Trophoblast cell (in vitro differentiated cells and primary cell): ENCODE measurements at regions not wholly inside any gene's neighbourhood (a gene's known extent, or its start where the extent isn't known, plus 50 kb on each side); places are given as distances from the start of the nearest gene placed in this dataset.
"Not testable (repeated sequence)": the region's sequence is repeated elsewhere in the genome, so short reads cannot be mapped to it uniquely, and the experiment has no call there.

ENCODE experiments used
- DNase-seq, 2 donors: peaks; one replicate each; pipeline ENCODE4 v3.0.0-alpha.2; 2016
- H2AFZ ChIP-seq: 2 replicates; pipeline ENCODE4 v1.6.1; 2013; ENCODE audit warnings: low read length, moderate library complexity, mild to moderate bottlenecking; ENCODE audit not compliant: insufficient read depth, poor library complexity
- H2AK5ac ChIP-seq: 2 replicates; pipeline ENCODE4 v1.6.1; 2013; ENCODE audit warnings: mild to moderate bottlenecking, low read length
- H2BK120ac ChIP-seq: 2 replicates; pipeline ENCODE4 v1.6.1; 2013; ENCODE audit warnings: low read length, mild to moderate bottlenecking, moderate library complexity; ENCODE audit not compliant: insufficient read depth, poor library complexity
- H2BK12ac ChIP-seq: 2 replicates; pipeline ENCODE4 v1.6.1; 2013; ENCODE audit warnings: mild to moderate bottlenecking, low read length, moderate library complexity
- H2BK5ac ChIP-seq: 2 replicates; pipeline ENCODE4 v1.6.1; 2013; ENCODE audit warnings: low read length, low read depth, moderate library complexity, mild to moderate bottlenecking; ENCODE audit not compliant: poor library complexity
- H3K14ac ChIP-seq: 2 replicates; pipeline ENCODE4 v1.6.1; 2013; ENCODE audit warnings: mild to moderate bottlenecking, low read length
- H3K18ac ChIP-seq: 2 replicates; pipeline ENCODE4 v1.6.1; 2013; ENCODE audit warnings: mild to moderate bottlenecking, low read length
- H3K23ac ChIP-seq: 2 replicates; pipeline ENCODE4 v1.6.1; 2013; ENCODE audit warnings: low read length
- H3K27ac ChIP-seq: 2 replicates; pipeline ENCODE4 v1.5.1; 2013; ENCODE audit warnings: low read depth, mild to moderate bottlenecking, inconsistent platforms, low read length, moderate library complexity
- H3K27me3 ChIP-seq: 2 replicates; pipeline ENCODE4 v1.6.1; 2013; ENCODE audit warnings: inconsistent platforms, mild to moderate bottlenecking, low read length, moderate library complexity; ENCODE audit not compliant: insufficient read depth
- H3K36me3 ChIP-seq, 2 experiments: 1 replicate in 1 of 2; 2 replicates in 1 of 2; pipeline ENCODE4 v1.6.1; 2013; ENCODE audit warnings: low read length in 2 of 2, mild to moderate bottlenecking in 2 of 2, moderate library complexity in 1 of 2; ENCODE audit not compliant: insufficient read depth in 2 of 2, control insufficient read depth in 1 of 2
- H3K4ac ChIP-seq: 2 replicates; pipeline ENCODE4 v1.6.1; 2013; ENCODE audit warnings: low read depth, mild to moderate bottlenecking, low read length, moderate library complexity
- H3K4me1 ChIP-seq, 2 experiments: 1 replicate in 1 of 2; 2 replicates in 1 of 2; pipeline ENCODE4 v1.6.1; 2013; ENCODE audit warnings: low read length in 2 of 2, mild to moderate bottlenecking in 2 of 2, moderate library complexity in 1 of 2; ENCODE audit not compliant: insufficient read depth in 2 of 2, control insufficient read depth in 1 of 2
- H3K4me2 ChIP-seq: 2 replicates; pipeline ENCODE4 v1.6.1; 2013; ENCODE audit warnings: inconsistent platforms, mild to moderate bottlenecking, low read length, moderate library complexity
- H3K4me3 ChIP-seq: 2 replicates; pipeline ENCODE4 v1.5.1; 2013; ENCODE audit warnings: mild to moderate bottlenecking, low read depth, low read length, inconsistent platforms
- H3K79me1 ChIP-seq: one replicate; pipeline ENCODE4 v1.6.1; 2013; ENCODE audit warnings: low read length
- H3K79me2 ChIP-seq: 2 replicates; pipeline ENCODE4 v1.6.1; 2013; ENCODE audit warnings: low read length, mild to moderate bottlenecking; ENCODE audit not compliant: control insufficient read depth, insufficient read depth, poor library complexity
- H3K9ac ChIP-seq: 2 replicates; pipeline ENCODE4 v1.6.1; 2013; ENCODE audit warnings: mild to moderate bottlenecking, low read length
- H3K9me3 ChIP-seq: 2 replicates; pipeline ENCODE4 v1.6.1; 2013; ENCODE audit warnings: low read depth, mild to moderate bottlenecking, control low read depth, inconsistent platforms, low read length; ENCODE audit not compliant: insufficient read depth
- H4K12ac ChIP-seq: 2 replicates; pipeline ENCODE4 v1.6.1; 2013; ENCODE audit warnings: low read depth, mild to moderate bottlenecking, low read length, moderate library complexity
- H4K8ac ChIP-seq: 2 replicates; pipeline ENCODE4 v1.6.1; 2013; ENCODE audit warnings: low read depth, mild to moderate bottlenecking, low read length, moderate library complexity
- H4K91ac ChIP-seq: one replicate; pipeline ENCODE4 v1.6.1; 2013; ENCODE audit warnings: low read depth, mild to moderate bottlenecking, low read length, moderate library complexity
- WGBS: extraction: QIAGEN DNeasy Blood & Tissue Kit; methylation state at CpG from one replicate; pipeline ENCODE4 v1.1.7; 2013; ENCODE audit warnings: missing lambda C conversion rate; ENCODE audit not compliant: insufficient read length, insufficient coverage; ENCODE audit errors: extremely low coverage; 5-methylcytosine and 5-hydroxymethylcytosine counted together

GRCh38 chr2:140086964-140087363 is 1306.8 kb upstream of the NXPH2 start:
- no peak overlapping the region for H4K8ac ChIP-seq
- no peak overlapping the region for H3K27ac ChIP-seq
- no peak overlapping the region for H3K23ac ChIP-seq
- no peak overlapping the region for H2AFZ ChIP-seq
- no peak overlapping the region for H3K4me3 ChIP-seq
- no peak for DNase-seq
- no peaks in the 10 kb centered on the region for H3K4me1 ChIP-seq
- no peaks in the 10 kb centered on the region for H3K36me3 ChIP-seq
- WGBS = no CpG with 5 or more reads among the region's 1 CpG
- H3K27me3 ChIP-seq = no peaks in the 10 kb centered on the region
- H2AK5ac ChIP-seq = no peak overlapping the region
- H2BK12ac ChIP-seq = no peak overlapping the region
- no peak overlapping the region for H2BK120ac ChIP-seq
- no peak overlapping the region for H3K9ac ChIP-seq
- no peak overlapping the region for H3K4ac ChIP-seq
- no peaks in the 10 kb centered on the region for H3K79me2 ChIP-seq
- H3K9me3 ChIP-seq = no peaks in the 10 kb centered on the region
- no peaks in the 10 kb centered on the region for H3K79me1 ChIP-seq
- H4K91ac ChIP-seq = no peak overlapping the region
- no peak overlapping the region for H2BK5ac ChIP-seq
- H4K12ac ChIP-seq = no peak overlapping the region
- no peak overlapping the region for H3K4me2 ChIP-seq
- no peak overlapping the region for H3K14ac ChIP-seq
- H3K18ac ChIP-seq = no peak overlapping the region

GRCh38 chr2:140085674-140086073 is 1305.5 kb upstream of the NXPH2 start:
- Histone ChIP-seq H4K8ac (no peak overlapping the region), H3K4me1 (no peaks in the 10 kb centered on the region), H3K36me3 (no peaks in the 10 kb centered on the region), H2BK5ac (no peak overlapping the region), H2BK120ac (no peak overlapping the region), H3K4me3 (no peak overlapping the region), H3K18ac (no peak overlapping the region), H3K79me1 (no peaks in the 10 kb centered on the region), H3K79me2 (no peaks in the 10 kb centered on the region), H4K12ac (no peak overlapping the region), H3K9ac (no peak overlapping the region), H4K91ac (no peak overlapping the region), H2AK5ac (no peak overlapping the region), H2BK12ac (no peak overlapping the region), H2AFZ (no peak overlapping the region), H3K27me3 (no peaks in the 10 kb centered on the region), H3K23ac (no peak overlapping the region), H3K4ac (no peak overlapping the region), H3K27ac (no peak overlapping the region), H3K9me3 (no peaks in the 10 kb centered on the region), H3K14ac (no peak overlapping the region), H3K4me2 (no peak overlapping the region)
- DNase-seq = no peak

- H3K4me2 ChIP-seq = no peak overlapping the region
Measured at GRCh38 chr2:140079038-140079437, 1298.8 kb upstream of the NXPH2 start.

GRCh38 chr2:140076164-140076563 is 1296.0 kb upstream of the NXPH2 start:
- no peak overlapping the region for H2AFZ ChIP-seq
- no peaks in the 10 kb centered on the region for H3K79me2 ChIP-seq
- no peak overlapping the region for H4K8ac ChIP-seq
- no peak overlapping the region for H3K4ac ChIP-seq
- no peak overlapping the region for H2AK5ac ChIP-seq
- no peak overlapping the region for H4K12ac ChIP-seq
- H3K27me3 ChIP-seq = no peaks in the 10 kb centered on the region
- no peak overlapping the region for H3K18ac ChIP-seq
- no peaks in the 10 kb centered on the region for H3K79me1 ChIP-seq
- no peak overlapping the region for H2BK12ac ChIP-seq
- no peak overlapping the region for H3K4me3 ChIP-seq
- no peak overlapping the region for H3K14ac ChIP-seq
- H3K9me3 ChIP-seq = no peaks in the 10 kb centered on the region
- H3K4me2 ChIP-seq = no peak overlapping the region
- H3K27ac ChIP-seq = no peak overlapping the region
- H2BK5ac ChIP-seq = no peak overlapping the region
- H4K91ac ChIP-seq = no peak overlapping the region
- WGBS = no CpG with 5 or more reads among the region's 2 CpGs
- DNase-seq = no peak
- no peaks in the 10 kb centered on the region for H3K36me3 ChIP-seq
- H3K23ac ChIP-seq = no peak overlapping the region
- H3K9ac ChIP-seq = no peak overlapping the region
- H2BK120ac ChIP-seq = no peak overlapping the region
- H3K4me1 ChIP-seq = no peaks in the 10 kb centered on the region

More at GRCh38 chr2:140079038-140079437, 1298.8 kb upstream of the NXPH2 start:
- Histone ChIP-seq H4K8ac (no peak overlapping the region), H3K36me3 (no peaks in the 10 kb centered on the region), H3K23ac (no peak overlapping the region), H3K18ac (no peak overlapping the region), H3K27me3 (no peaks in the 10 kb centered on the region), H3K4ac (no peak overlapping the region), H2AK5ac (no peak overlapping the region), H3K9ac (no peak overlapping the region), H4K12ac (no peak overlapping the region), H3K79me2 (no peaks in the 10 kb centered on the region), H3K79me1 (no peaks in the 10 kb centered on the region), H3K14ac (no peak overlapping the region), H2BK120ac (no peak overlapping the region), H2AFZ (no peak overlapping the region), H3K4me3 (no peak overlapping the region), H3K4me1 (no peaks in the 10 kb centered on the region), H2BK12ac (no peak overlapping the region), H3K27ac (no peak overlapping the region), H2BK5ac (no peak overlapping the region), H4K91ac (no peak overlapping the region), H3K9me3 (no peaks in the 10 kb centered on the region)
- no peak for DNase-seq

- H4K8ac ChIP-seq, H3K18ac ChIP-seq, H3K27ac ChIP-seq, H3K36me3 ChIP-seq, H3K9ac ChIP-seq, H3K79me1 ChIP-seq, H2AK5ac ChIP-seq, H2BK12ac ChIP-seq, DNase-seq, H4K12ac ChIP-seq, H3K4ac ChIP-seq, H3K4me1 ChIP-seq, H3K23ac ChIP-seq, H3K27me3 ChIP-seq, H3K4me2 ChIP-seq, H3K14ac ChIP-seq, H2BK5ac ChIP-seq, H3K9me3 ChIP-seq, H2BK120ac ChIP-seq, H3K79me2 ChIP-seq, H2AFZ ChIP-seq, H4K91ac ChIP-seq, H3K4me3 ChIP-seq: not testable (repeated sequence)
- WGBS = no CpG with 5 or more reads among the region's 30 CpGs
Measured at GRCh38 chr2:140073763-140074162, 1293.6 kb upstream of the NXPH2 start.
